HS-27A (cell line): ENCODE measurements at regions not wholly inside any gene's neighbourhood (a gene's known extent, or its start where the extent isn't known, plus 50 kb on each side); places are given as distances from the start of the nearest gene placed in this dataset.
"Not testable (repeated sequence)": the region's sequence is repeated elsewhere in the genome, so short reads cannot be mapped to it uniquely, and the experiment has no call there.

Experiments
- DNase-seq: peaks from one replicate; pipeline ENCODE4 v3.0.0-alpha.2; 2012; ENCODE audit warnings: low read depth, missing footprints

GRCh38 chr6:106746652-106747051 is 117.3 kb downstream of the QRSL1 start:
- peak; percentile 40 for DNase-seq

GRCh38 chr6:106745824-106746582 is 116.6 kb downstream of the QRSL1 start:
- peak; percentile 12 for DNase-seq

GRCh38 chr6:106745197-106745770 is 115.9 kb downstream of the QRSL1 start:
- DNase-seq, result no peak

- no peak for DNase-seq
Measured at GRCh38 chr6:106744781-106745180, 115.4 kb downstream of the QRSL1 start.

- DNase-seq, result not testable (repeated sequence)
Measured at GRCh38 chr6:106744029-106744428, 114.7 kb downstream of the QRSL1 start.

- no peak for DNase-seq
Measured at GRCh38 chr6:106743612-106744011, 114.2 kb downstream of the QRSL1 start.

- DNase-seq, result no peak
Measured at GRCh38 chr6:106740287-106740686, 110.9 kb downstream of the QRSL1 start.

GRCh38 chr6:106739387-106739786 is 110.0 kb downstream of the QRSL1 start:
- peak; percentile 42 for DNase-seq

- DNase-seq, result no peak
Measured at GRCh38 chr6:106736502-106736901, 107.1 kb downstream of the QRSL1 start.

- DNase-seq, result no peak
Measured at GRCh38 chr6:106735828-106736227, 106.5 kb downstream of the QRSL1 start.

- no peak for DNase-seq
Measured at GRCh38 chr6:106735136-106735633, 105.8 kb downstream of the QRSL1 start.

- no peak for DNase-seq
Measured at GRCh38 chr6:106733386-106733785, 104.0 kb downstream of the QRSL1 start.

GRCh38 chr6:106732376-106732940 is 103.1 kb downstream of the QRSL1 start:
- DNase-seq, result no peak

GRCh38 chr6:106731843-106732160 is 102.4 kb downstream of the QRSL1 start:
- DNase-seq, result no peak

- DNase-seq, result no peak
Measured at GRCh38 chr6:106731144-106731842, 101.9 kb downstream of the QRSL1 start.

GRCh38 chr6:106730718-106731117 is 101.3 kb downstream of the QRSL1 start:
- DNase-seq, result no peak

- DNase-seq, result no peak
Measured at GRCh38 chr6:106730264-106730663, 100.9 kb downstream of the QRSL1 start.

- no peak for DNase-seq
Measured at GRCh38 chr6:106729841-106730240, 100.5 kb downstream of the QRSL1 start.

GRCh38 chr6:106728296-106728870 is 99.0 kb downstream of the QRSL1 start:
- DNase-seq, result no peak

GRCh38 chr6:106727480-106728149 is 98.2 kb downstream of the QRSL1 start:
- DNase-seq, result no peak

GRCh38 chr6:106724848-106725247 is 95.5 kb downstream of the QRSL1 start:
- DNase-seq, result no peak

- no peak for DNase-seq
Measured at GRCh38 chr6:106724337-106724736, 95.0 kb downstream of the QRSL1 start.
